Renal pelvis (tissue), 1 donor: ENCODE measurements at regions not wholly inside any gene's neighbourhood (a gene's known extent, or its start where the extent isn't known, plus 50 kb on each side); places are given as distances from the start of the nearest gene placed in this dataset.

Experiments used
- DNase-seq: peaks from one replicate; pipeline ENCODE4 v3.0.0-alpha.2; 2013

- DNase-seq: no peak
These were observed 150.4 kb upstream of the GAREM1 start for GRCh38 chr18:32621034-32621433.

- no peak for DNase-seq
These were observed 147.9 kb upstream of the GAREM1 start for GRCh38 chr18:32618546-32618945.

GRCh38 chr18:32613821-32614220, 143.1 kb upstream of the GAREM1 start:
- DNase-seq: no peak

- peak; percentile 73 for DNase-seq
These were observed 142.0 kb upstream of the GAREM1 start for GRCh38 chr18:32612651-32613050.

GRCh38 chr18:32610176-32610575, 139.5 kb upstream of the GAREM1 start:
- peak; percentile 77 for DNase-seq

- DNase-seq: no peak
These were observed 137.1 kb upstream of the GAREM1 start for GRCh38 chr18:32607816-32608215.

- no peak for DNase-seq
These were observed 127.5 kb upstream of the GAREM1 start for GRCh38 chr18:32598144-32598543.

- DNase-seq: no peak
These were observed 125.8 kb upstream of the GAREM1 start for GRCh38 chr18:32596501-32596900.

- DNase-seq: no peak
These were observed 125.2 kb upstream of the GAREM1 start for GRCh38 chr18:32595832-32596231.

GRCh38 chr18:32588191-32588590, 117.5 kb upstream of the GAREM1 start:
- DNase-seq: no peak

- no peak for DNase-seq
These were observed 112.7 kb upstream of the GAREM1 start for GRCh38 chr18:32583431-32583830.

- DNase-seq: no peak
These were observed 111.8 kb upstream of the GAREM1 start for GRCh38 chr18:32582455-32582854.

GRCh38 chr18:32577561-32577960, 106.9 kb upstream of the GAREM1 start:
- DNase-seq: no peak

- DNase-seq: peak; percentile 54
These were observed 105.7 kb upstream of the GAREM1 start for GRCh38 chr18:32576296-32576916.

- no peak for DNase-seq
These were observed 96.3 kb upstream of the GAREM1 start for GRCh38 chr18:32566960-32567359.

GRCh38 chr18:32553640-32554365, 83.1 kb upstream of the GAREM1 start:
- DNase-seq: no peak

- DNase-seq: no peak
These were observed 82.5 kb upstream of the GAREM1 start for GRCh38 chr18:32553174-32553573.

GRCh38 chr18:32552421-32553030, 81.8 kb upstream of the GAREM1 start:
- DNase-seq: no peak

GRCh38 chr18:32550963-32551362, 80.3 kb upstream of the GAREM1 start:
- no peak for DNase-seq

- peak; percentile 49 for DNase-seq
These were observed 78.8 kb upstream of the GAREM1 start for GRCh38 chr18:32549248-32550110.

- DNase-seq: no peak
These were observed 78.0 kb upstream of the GAREM1 start for GRCh38 chr18:32548688-32549087.

GRCh38 chr18:32545631-32546030, 74.9 kb upstream of the GAREM1 start:
- no peak for DNase-seq
